HepG2 (cell line): ENCODE measurements at regions not wholly inside any gene's neighbourhood (a gene's known extent, or its start where the extent isn't known, plus 50 kb on each side); places are given as distances from the start of the nearest gene placed in this dataset.

Experiments
- ATAC-seq: fragments of 200-7000 bp; cut with Tn5 transposase; 3 replicates; pipeline ENCODE4 v1.9.1; 2020; ENCODE audit warnings: mild to moderate bottlenecking, moderate library complexity
- BruUV-seq: library from RNA; stranded (reverse); fragments of 400-500 nt; replicated peaks from 2 replicates; lab custom pipeline; 2021; lab: Mats Ljungman, UMichigan
- CTCF ChIA-PET: fragments of 300-600 bp; formaldehyde crosslinking; extraction: SDS; loops from one replicate; lab custom pipeline; 2021; ENCODE audit warnings: low total read pairs, inconsistent platforms, low intra/inter-chr PET ratio; lab: Yijun Ruan, JAX
- POLR2A ChIA-PET: fragments of 350-600 bp; sonication (Branson Sonifier 250); formaldehyde crosslinking; loops from one replicate; lab custom pipeline; 2020; ENCODE audit warnings: antibody characterized with exemption, inconsistent platforms; lab: Yijun Ruan, JAX
- DNase-seq: peaks from one replicate; pipeline ENCODE4 v3.0.0-alpha.2; 2015; ENCODE audit warnings: low spot score
- FAIRE-seq: peaks from 3 replicates; lab custom pipeline; 2011; peaks lifted over from hg19 to GRCh38; lab: Jason Lieb, UNC
- H2AFZ ChIP-seq: one replicate; pipeline ENCODE4 v1.6.1; 2011; ENCODE audit warnings: low read length, inconsistent platforms
- H3K27ac ChIP-seq: fragments of 300-600 bp; 3 replicates; pipeline ENCODE4 v1.8.0; 2011; ENCODE audit warnings: mixed run types, mild to moderate bottlenecking, mixed read lengths, low read length, inconsistent platforms; ENCODE audit not compliant: insufficient read depth; ENCODE audit errors: extremely low read length
- H3K27me3 ChIP-seq, 2 experiments: fragments of 200-600 bp in 1 of 2; 2 replicates in 1 of 2; 3 replicates in 1 of 2; pipeline versions ENCODE4 v1.6.0 to v1.8.0; 2011; ENCODE audit warnings: low read length in 2 of 2, mild to moderate bottlenecking in 2 of 2, moderate library complexity in 2 of 2, inconsistent platforms in 1 of 2; ENCODE audit not compliant: insufficient read depth in 2 of 2, control insufficient read depth in 1 of 2
- H3K36me3 ChIP-seq, 2 experiments: fragments of 200-600 bp in 1 of 2; replicated peaks in 1 of 2; 2 replicates in 1 of 2; 3 replicates in 1 of 2; pipeline versions ENCODE4 v1.5.1 to v1.8.0; 2011; ENCODE audit warnings: low read length in 2 of 2, inconsistent platforms in 1 of 2; ENCODE audit not compliant: insufficient read depth in 2 of 2, control insufficient read depth in 1 of 2
- H3K4me1 ChIP-seq: 2 replicates; pipeline ENCODE4 v1.5.1; 2012; ENCODE audit warnings: low read length, inconsistent platforms; ENCODE audit not compliant: insufficient read depth
- H3K4me2 ChIP-seq: 2 replicates; pipeline ENCODE4 v1.6.0; 2011; ENCODE audit warnings: low read depth, low read length, inconsistent platforms
- H3K4me3 ChIP-seq, 3 experiments: fragments of 200-600 bp in 1 of 3; sonication (generic), shearing (Covaris generic) in 1 of 3; replicated peaks in 1 of 3; 2 replicates each; pipeline ENCODE4 v1.5.1; 2011 to 2016; ENCODE audit warnings: low read length in 3 of 3, inconsistent platforms in 2 of 3, low read depth in 2 of 3, mild to moderate bottlenecking in 2 of 3, control low read depth in 1 of 3, mixed read lengths in 1 of 3; ENCODE audit not compliant: insufficient read depth in 1 of 3
- H3K79me2 ChIP-seq: one replicate; pipeline ENCODE4 v1.6.1; 2011; ENCODE audit warnings: low read length, inconsistent platforms; ENCODE audit not compliant: insufficient read depth
- H3K9ac ChIP-seq: 2 replicates; pipeline ENCODE4 v1.6.0; 2011; ENCODE audit warnings: mild to moderate bottlenecking, low read depth, low read length, inconsistent platforms; ENCODE audit not compliant: insufficient read depth
- H3K9me3 ChIP-seq: 2 replicates; pipeline ENCODE4 v1.5.1; 2012; ENCODE audit warnings: mild to moderate bottlenecking, low read length
- H4K20me1 ChIP-seq: 2 replicates; pipeline ENCODE4 v1.6.0; 2011; ENCODE audit warnings: inconsistent platforms, mild to moderate bottlenecking, low read length, moderate library complexity; ENCODE audit not compliant: insufficient read depth
- GLI4 ChIP-seq: sonication (generic); formaldehyde crosslinking; IDR thresholded peaks from 2 replicates; pipeline ENCODE4 v1.5.1; 2020; ENCODE audit warnings: missing genetic modification reagents, mild to moderate bottlenecking, moderate library complexity, borderline replicate concordance
- JUNB ChIP-seq: sonication (generic); formaldehyde crosslinking; IDR thresholded peaks from 2 replicates; pipeline ENCODE4 v1.8.0; 2022; ENCODE audit warnings: missing genetic modification reagents, mild to moderate bottlenecking, borderline replicate concordance
- KAT7 ChIP-seq: IDR thresholded peaks from 2 replicates; pipeline ENCODE4 v1.6.1; 2018; ENCODE audit warnings: borderline replicate concordance, missing compliant biosample characterization
- NCOA5 ChIP-seq: sonication (generic); formaldehyde crosslinking; IDR thresholded peaks from 2 replicates; pipeline ENCODE4 v1.4.0; 2020; ENCODE audit warnings: missing genetic modification reagents
- NFYC ChIP-seq: IDR thresholded peaks from 2 replicates; pipeline ENCODE4 v1.6.1; 2016; ENCODE audit warnings: missing genetic modification reagents, missing compliant biosample characterization
- RBM22 ChIP-seq: fragments of 200-400 bp; formaldehyde crosslinking; optimal IDR thresholded peaks from 2 replicates; pipeline ENCODE3; 2017; ENCODE audit warnings: mild to moderate bottlenecking, low read length, moderate library complexity
- REPIN1 ChIP-seq: sonication (generic); formaldehyde crosslinking; IDR thresholded peaks from 2 replicates; pipeline ENCODE4 v1.8.0; 2022; ENCODE audit warnings: missing genetic modification reagents, low read depth, mild to moderate bottlenecking, borderline replicate concordance
- RFX5 ChIP-seq: IDR thresholded peaks from 2 replicates; pipeline ENCODE4 v1.6.1; 2011; ENCODE audit warnings: low read depth, low read length, improper control_type of control experiment
- SMARCE1 ChIP-seq: fragments of 450-650 bp; IDR thresholded peaks from 2 replicates; pipeline ENCODE4 v1.6.1; 2017; ENCODE audit warnings: borderline replicate concordance
- TBL1XR1 ChIP-seq: fragments of 150-350 bp; IDR thresholded peaks from 2 replicates; pipeline ENCODE4 v1.6.1; 2014; ENCODE audit warnings: borderline replicate concordance, low read length; ENCODE audit not compliant: partially characterized antibody
- TRIM22 ChIP-seq: fragments of 450-650 bp; IDR thresholded peaks from 2 replicates; pipeline ENCODE4 v1.6.1; 2017
- WIZ ChIP-seq: sonication (generic); formaldehyde crosslinking; IDR thresholded peaks from 2 replicates; pipeline ENCODE4 v1.5.1; 2020; ENCODE audit warnings: mild to moderate bottlenecking, missing genetic modification reagents
- ZNF547 ChIP-seq: sonication (generic); formaldehyde crosslinking; IDR thresholded peaks from 2 replicates; pipeline ENCODE4 v1.5.1; 2020; ENCODE audit warnings: mild to moderate bottlenecking, missing genetic modification reagents
- WGBS: methylation state at CpG from one replicate; pipeline ENCODE4 v1.1.6; 2017; ENCODE audit warnings: low lambda C conversion rate; 5-methylcytosine and 5-hydroxymethylcytosine counted together
- in situ Hi-C: cut with HindIII; loops from 2 replicates; pipeline ENCODE4 v1.10.0; 2017; ENCODE audit warnings: low pct_unique_long_range_greater_than_20kb; ENCODE audit not compliant: extremely low pct_ligation_motif_present
- intact Hi-C: fragments of 100-400 bp; cut with micrococcal nuclease; formaldehyde crosslinking; loops from one replicate; pipeline ENCODE4 v1.10.0; 2022; ENCODE audit not compliant: unreplicated experiment
- TF ChIP-seq, protein P1 (sequence below): sonication (generic); formaldehyde crosslinking; conservative IDR thresholded peaks from 2 replicates; pipeline ENCODE4 v1.4.0; 2020; ENCODE audit warnings: missing genetic modification reagents

GRCh38 chr19:27920774-27921173, 1292.2 kb downstream of the UQCRFS1 start:
- ChIA-PET CTCF (no interaction called here), POLR2A (no interaction called here)
- H3K4me2 ChIP-seq = no peak overlapping the region
- intact Hi-C loops (no loop called here), in situ Hi-C loops (no loop called here)
- no peak overlapping the region for H2AFZ ChIP-seq
- H3K27ac ChIP-seq = no peak overlapping the region
- no TSS peak for BruUV-seq
- no peaks in the 10 kb centered on the region for H4K20me1 ChIP-seq
- no peak overlapping the region for H3K4me3 ChIP-seq
- no peaks in the 10 kb centered on the region for H3K79me2 ChIP-seq
- DNase-seq (no peak), ATAC-seq (no peak), FAIRE-seq (no peak)
- H3K4me1 ChIP-seq = no peaks in the 10 kb centered on the region
- 24% methylated on average over 3 of the region's 3 CpGs for WGBS
- no peak overlapping the region for H3K9ac ChIP-seq
- TF ChIP-seq RFX5 (no peak), GLI4 (CRISPR knock-in tag) (no peak), WIZ (no peak), TBL1XR1 (no peak), SMARCE1 (no peak), ZNF547 (CRISPR knock-in tag) (no peak), NCOA5 (no peak), RBM22 (no peak), TRIM22 (no peak), NFYC (CRISPR knock-in tag) (no peak), KAT7 (no peak), REPIN1 (no peak), JUNB (no peak)
- TF ChIP-seq, protein P1, sequence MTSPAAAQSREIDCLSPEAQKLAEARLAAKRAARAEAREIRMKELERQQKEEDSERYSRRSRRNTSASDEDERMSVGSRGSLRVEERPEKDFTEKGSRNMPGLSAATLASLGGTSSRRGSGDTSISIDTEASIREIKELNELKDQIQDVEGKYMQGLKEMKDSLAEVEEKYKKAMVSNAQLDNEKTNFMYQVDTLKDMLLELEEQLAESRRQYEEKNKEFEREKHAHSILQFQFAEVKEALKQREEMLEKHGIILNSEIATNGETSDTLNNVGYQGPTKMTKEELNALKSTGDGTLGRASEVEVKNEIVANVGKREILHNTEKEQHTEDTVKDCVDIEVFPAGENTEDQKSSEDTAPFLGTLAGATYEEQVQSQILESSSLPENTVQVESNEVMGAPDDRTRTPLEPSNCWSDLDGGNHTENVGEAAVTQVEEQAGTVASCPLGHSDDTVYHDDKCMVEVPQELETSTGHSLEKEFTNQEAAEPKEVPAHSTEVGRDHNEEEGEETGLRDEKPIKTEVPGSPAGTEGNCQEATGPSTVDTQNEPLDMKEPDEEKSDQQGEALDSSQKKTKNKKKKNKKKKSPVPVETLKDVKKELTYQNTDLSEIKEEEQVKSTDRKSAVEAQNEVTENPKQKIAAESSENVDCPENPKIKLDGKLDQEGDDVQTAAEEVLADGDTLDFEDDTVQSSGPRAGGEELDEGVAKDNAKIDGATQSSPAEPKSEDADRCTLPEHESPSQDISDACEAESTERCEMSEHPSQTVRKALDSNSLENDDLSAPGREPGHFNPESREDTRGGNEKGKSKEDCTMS = no peak
- H3K36me3 ChIP-seq = no peaks in the 10 kb centered on the region
- H3K27me3 ChIP-seq = no peaks in the 10 kb centered on the region
- peaks cover 86% of the 10 kb centered on the region for H3K9me3 ChIP-seq
